Activated CD4-positive, alpha-beta T cell treated with anti-CD3 and anti-CD28 coated beads, Interleukin-2, Interleukin-4, amounts not matched to agents 100 ng/mL and 50 ng/mL, durations not matched to agents 16 hours and 8 hours (primary cell): ENCODE measurements at regions not wholly inside any gene's neighbourhood (a gene's known extent, or its start where the extent isn't known, plus 50 kb on each side); places are given as distances from the start of the nearest gene placed in this dataset.

Experiments
- DNase-seq: peaks from one replicate; pipeline ENCODE4 v3.0.0-alpha.2; 2020; ENCODE audit warnings: low spot score

DNA sequence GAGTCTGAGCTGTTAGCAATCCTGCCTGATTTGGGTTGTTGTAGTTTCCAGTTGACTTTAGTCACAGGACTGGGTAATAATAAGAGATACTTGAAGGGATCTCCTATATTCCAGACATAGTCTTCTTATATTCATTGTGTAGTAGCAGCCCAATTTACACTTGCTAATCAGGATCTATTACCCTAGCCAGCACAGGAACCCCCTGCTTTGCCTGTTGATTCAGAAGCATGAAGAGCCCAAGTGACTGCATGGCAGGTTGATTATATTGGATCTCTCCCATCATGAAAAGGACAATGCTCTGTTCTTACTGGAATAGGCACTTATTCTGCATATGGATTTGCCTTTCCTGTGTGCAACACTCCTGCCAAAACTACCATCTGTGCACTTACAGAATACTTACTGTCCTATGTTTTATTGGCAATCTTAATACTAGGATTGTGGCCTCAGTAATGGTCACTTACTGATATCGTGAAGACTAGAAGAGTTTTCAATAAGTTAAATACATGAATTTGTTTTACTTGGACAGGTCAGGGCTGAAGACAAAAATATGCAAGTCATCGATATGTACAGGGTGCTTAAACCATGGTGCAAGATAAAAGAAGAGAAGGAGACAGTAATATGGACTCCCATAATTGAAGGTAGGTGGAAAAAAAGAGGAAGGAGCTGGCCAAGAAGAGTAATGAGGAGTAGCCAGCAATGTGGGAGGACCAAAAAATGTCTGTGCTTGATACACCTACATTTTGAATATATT lies 304.1 kb downstream of the MCTP2 start:
- DNase-seq: no peak

GRCh38 chr15:94536549-94536948 lies 305.2 kb downstream of the MCTP2 start:
- no peak for DNase-seq

- no peak for DNase-seq
Observed at GRCh38 chr15:94538280-94538679, 306.9 kb downstream of the MCTP2 start.

DNA sequence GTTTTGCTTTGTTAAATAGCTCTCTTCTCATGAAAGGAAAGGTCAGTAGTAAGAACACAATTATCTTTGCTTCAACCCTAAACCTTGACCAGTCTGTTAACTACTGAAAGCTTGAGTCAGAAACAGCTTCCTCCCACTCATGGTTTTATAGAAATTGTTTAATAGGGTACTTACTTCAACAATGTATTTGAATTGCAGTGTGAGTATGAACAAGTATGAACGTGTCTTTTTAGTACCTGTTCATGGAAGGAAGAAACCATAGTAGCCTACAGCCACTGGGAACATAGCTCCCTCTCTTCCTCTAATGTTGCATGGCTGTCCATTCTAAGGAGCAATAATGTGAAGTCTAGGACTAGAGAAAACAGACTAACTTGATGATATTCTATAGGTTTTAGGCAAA lies 311.0 kb downstream of the MCTP2 start:
- no peak for DNase-seq

DNA sequence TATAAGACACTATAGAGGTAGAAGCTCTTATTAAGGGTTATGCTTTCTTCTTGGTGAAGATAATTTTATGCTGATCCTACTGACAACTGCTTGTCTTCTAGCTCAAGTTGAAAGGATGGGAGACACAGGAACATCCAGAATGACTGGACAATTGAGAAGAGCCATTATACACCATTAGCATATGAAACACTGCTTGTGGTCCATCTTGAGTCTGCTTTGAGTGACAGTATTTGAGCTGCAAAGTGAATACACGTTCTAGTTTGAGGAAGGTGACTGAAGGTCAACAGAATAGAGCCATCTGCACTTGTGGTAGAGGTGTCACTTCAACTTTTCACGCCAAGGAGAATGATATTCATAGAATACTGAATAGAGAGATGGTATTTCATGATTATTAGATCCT lies 315.4 kb downstream of the MCTP2 start:
- DNase-seq: no peak

DNA sequence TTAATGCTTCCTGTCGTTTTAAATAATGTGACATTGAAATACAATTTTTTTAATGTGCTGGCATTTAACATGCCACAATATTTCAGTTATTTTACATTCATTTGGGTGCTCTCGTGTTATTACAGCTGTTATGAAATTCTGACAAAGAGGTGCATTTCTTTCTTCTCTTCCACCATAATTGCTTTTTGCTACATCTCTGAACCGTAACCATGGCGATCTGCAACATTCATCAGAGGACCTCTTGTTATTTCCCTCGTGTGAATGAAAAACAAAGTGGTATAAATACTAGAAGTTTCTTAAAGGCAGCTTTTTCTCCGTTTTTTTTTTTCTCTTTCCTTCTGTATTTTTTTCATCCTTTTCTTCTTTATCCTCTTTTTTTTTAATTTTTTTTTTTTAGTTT lies 316.4 kb downstream of the MCTP2 start:
- no peak for DNase-seq

- no peak for DNase-seq
Observed at GRCh38 chr15:94555841-94556519, 324.6 kb downstream of the MCTP2 start.

- no peak for DNase-seq
Observed at GRCh38 chr15:94561036-94561689, 329.8 kb downstream of the MCTP2 start.

GRCh38 chr15:94563456-94563855 lies 332.1 kb downstream of the MCTP2 start:
- DNase-seq: no peak

DNA sequence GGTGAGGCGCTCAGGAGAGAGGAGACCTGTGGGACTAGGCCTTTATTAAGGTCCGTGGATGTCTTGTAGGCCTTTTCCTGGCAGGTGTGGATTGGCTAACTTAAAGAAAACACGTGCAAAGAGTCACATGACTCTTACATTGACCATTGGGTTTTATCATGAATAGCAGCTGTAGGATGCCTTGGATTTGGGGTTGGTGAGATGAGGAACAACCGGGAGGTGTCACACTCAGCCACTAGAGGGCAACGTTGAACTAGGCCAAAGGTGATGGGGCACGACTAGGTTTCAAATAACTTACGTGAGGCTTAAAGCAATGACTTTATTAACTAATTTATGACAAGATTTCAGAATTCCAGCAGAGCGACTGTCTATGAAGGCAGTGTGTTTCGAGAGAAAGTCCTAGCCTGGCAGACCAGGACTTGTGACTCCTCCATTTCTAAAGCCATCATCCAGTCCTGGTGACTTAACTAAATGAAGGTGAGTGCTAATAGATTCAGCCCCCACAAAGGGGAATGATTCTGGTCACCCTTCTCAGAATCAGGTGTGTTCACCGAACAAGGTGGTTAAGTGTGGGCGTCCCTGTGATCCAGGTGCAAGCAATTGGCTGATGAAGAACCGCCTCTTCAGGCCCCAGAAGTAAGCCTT lies 345.6 kb downstream of the MCTP2 start:
- DNase-seq: peak; percentile 52

DNA sequence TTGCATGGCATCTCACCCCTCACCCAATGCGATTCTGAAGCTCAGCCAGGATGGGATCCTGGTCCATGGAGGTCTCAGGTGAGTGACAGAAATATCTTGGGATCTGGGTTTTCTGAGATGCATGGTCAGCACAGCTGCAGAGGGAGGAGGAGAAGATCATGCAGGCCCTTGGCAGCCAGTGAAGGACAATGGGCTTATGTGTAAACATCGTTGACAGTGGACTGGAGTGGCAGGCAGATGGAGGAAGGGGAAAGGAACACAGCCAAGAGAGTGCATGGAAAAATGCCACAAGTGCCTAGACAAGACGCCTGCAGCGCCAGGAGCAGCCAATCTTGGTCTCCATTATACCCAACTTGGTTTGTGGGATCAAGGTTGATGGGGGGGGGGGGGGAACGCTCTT lies 347.9 kb downstream of the MCTP2 start:
- DNase-seq: no peak

DNA sequence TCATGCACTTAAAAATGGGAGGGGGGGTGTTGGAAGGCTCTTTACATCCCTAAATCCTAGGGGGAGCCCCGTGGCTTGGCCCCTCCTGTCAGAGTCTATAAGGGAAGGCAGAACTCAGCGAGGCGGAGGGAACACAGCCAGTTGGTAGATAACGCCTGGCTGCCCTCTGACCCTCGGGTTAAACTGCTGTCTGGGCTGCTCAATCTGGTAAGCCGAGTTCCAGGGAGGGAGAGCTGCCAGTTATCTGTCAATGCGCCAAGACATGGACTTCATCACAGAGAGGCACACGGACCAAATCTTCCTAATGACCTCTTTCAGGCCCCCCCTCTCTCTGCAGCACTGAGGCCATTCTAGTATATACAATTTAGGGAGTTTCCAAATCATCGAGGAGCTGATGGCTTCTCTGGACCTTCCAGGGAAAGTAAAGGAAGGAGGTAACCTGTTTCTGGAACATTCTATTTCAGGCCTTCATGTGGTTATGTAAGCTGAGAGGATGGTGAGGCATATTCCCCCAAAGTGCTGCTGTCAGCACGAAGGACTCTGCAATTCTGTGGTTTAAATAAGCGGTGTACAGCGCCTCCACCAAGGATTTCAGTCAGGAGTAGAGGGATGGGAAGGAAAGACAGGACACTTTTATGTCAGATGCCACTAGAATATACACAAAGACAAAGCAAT lies 349.0 kb downstream of the MCTP2 start:
- DNase-seq: no peak

DNA sequence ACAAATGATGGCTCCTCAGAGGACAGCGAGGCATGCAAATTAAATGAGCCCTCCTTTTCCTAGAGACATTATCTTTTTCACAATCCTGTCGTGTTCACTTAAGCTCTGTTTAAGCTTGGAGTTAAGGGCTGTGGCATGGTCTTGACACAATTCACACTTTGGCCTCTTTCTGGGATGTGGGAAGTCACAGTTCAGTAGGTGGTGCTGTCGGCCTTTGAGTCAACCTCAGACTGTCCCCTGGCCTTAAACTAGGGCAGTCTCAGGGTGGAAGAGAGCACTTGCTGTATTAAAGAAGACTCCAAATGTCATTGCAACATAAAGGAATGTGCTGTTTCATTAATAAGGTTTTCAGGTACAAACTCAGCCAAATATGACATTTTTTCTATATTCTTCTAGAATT lies 351.0 kb downstream of the MCTP2 start:
- DNase-seq: peak; percentile 63

DNA sequence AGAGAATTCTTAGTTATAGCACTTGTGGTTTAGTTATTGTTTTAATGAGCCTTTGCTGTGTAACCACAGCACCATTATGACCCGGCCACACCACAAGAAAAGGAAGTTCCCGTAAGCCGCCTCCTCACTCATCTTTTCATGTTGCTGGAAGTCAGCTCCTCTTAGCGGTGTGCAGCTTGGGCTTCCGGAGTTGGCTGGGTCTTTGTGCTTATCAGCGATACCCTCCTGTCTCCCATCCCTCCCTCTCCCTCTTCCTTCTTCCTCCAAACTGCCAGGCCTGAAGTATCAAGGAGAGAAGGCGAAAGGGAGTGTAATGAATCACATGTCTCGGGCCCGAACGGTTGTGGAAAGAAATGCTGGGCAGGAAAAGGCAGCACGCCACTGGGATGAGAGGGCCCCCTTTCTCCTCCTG lies 353.5 kb downstream of the MCTP2 start:
- peak; percentile 84 for DNase-seq

DNA sequence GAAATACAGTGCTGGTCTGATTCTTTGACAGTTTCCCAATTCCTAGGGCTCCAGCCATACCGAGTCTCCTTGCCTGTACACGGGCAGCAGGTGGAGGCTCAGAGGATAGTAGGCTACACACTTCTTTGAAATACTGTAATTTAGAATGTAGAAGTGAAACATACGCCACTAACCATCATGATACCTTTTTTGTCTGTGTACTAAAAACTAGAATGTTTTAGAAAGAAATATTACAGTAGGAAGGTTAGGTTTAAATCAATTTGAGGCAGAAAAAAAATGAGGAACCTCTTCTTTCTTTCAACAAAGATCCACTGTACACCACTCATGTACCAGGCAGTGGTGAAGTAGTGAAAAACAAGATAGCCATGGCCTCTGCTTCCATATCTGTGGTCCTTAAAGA lies 354.7 kb downstream of the MCTP2 start:
- no peak for DNase-seq

DNA sequence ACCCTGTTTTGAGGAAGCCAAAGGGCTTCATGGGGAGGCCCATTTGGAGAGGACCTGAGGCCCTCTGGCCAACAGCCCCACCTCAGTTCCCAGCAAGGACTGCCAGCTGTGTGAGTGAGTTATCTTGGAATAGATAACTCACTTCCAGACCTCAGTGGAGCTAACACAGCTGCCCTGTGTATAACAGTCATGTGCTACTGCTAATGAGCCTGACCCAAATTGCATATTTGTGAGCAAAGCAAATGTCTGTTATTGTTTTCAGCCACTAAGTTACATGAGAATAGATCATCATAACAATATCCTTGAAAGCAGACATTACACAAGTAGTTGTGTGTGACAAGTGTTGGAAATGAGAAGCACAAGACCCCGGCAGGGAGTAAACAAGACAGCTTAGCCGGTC lies 355.8 kb downstream of the MCTP2 start:
- DNase-seq: no peak

- no peak for DNase-seq
Observed at GRCh38 chr15:94588993-94589392, 357.6 kb downstream of the MCTP2 start.

DNA sequence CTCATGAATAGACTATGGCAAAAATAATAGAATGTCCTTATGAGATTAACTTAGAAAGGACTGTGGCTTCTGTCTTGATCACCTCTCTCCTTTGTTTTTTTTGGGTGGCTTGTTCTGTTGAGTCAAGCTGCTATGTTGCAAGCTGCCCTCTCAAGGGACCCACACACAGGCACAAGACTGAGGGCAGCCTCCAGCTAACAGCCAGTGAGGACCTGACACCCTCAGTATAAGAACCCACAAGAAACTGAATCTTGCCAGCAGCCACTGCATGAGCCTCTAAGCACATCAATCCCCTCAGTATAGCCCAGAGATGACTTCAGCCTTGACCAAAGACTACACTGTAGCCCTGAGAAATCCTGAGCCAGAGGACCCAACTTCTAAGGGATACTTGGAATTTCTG lies 361.1 kb downstream of the MCTP2 start:
- no peak for DNase-seq

GRCh38 chr15:94596707-94597106 lies 365.3 kb downstream of the MCTP2 start:
- no peak for DNase-seq

- DNase-seq: no peak
Observed at GRCh38 chr15:94600505-94600904, 369.1 kb downstream of the MCTP2 start.

- DNase-seq: no peak
Observed at GRCh38 chr15:94602754-94603470, 371.6 kb downstream of the MCTP2 start.

DNA sequence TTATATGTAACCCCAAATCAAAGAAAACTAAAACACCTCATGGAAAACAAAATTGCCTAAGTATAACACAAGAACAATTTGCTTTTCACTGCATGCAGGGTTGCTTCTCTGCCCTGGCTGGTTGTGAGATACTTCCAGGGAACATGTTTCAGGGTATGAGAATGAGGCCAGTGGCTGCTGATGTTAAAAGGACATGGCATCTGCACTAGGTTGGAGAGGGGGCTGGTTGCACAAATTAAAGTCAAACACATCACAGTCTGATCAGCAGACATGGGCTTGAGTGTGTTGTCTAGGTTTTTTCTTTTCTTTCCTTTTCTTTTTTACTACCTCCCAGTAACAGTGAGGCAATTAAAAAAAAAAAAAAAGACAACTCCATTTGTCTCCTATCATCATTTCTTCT lies 374.9 kb downstream of the MCTP2 start:
- DNase-seq: no peak
